DMS53 treated with DMSO at 0.1 percent for 48 hours (cell line): ENCODE measurements at regions not wholly inside any gene's neighbourhood (a gene's known extent, or its start where the extent isn't known, plus 50 kb on each side); places are given as distances from the start of the nearest gene placed in this dataset.

ENCODE experiments used
- DNase-seq: peaks from one replicate; lab custom pipeline; 2025; ENCODE audit not compliant: unreplicated experiment; lab: John Stamatoyannopoulos, UW

DNA sequence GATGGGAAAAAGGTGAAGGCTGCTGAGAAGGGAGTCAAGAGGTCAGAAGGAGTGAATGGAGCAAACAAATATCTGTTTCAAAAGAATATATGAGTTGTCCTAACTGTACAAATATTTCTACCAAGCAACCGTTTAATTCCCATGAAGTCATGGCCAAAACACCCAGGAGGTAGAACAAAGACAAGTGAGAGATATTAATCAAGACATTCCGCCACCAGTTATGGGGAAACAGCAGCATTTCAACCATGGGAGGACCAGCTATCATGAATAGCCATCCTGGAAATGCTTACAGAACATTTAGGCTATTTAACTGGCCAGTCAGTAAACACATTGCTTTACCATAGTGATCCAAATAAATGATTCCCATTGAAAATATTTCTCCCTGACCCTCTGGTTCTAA, 396.3 kb downstream of the IRS1 start:
- no peak for DNase-seq

DNA sequence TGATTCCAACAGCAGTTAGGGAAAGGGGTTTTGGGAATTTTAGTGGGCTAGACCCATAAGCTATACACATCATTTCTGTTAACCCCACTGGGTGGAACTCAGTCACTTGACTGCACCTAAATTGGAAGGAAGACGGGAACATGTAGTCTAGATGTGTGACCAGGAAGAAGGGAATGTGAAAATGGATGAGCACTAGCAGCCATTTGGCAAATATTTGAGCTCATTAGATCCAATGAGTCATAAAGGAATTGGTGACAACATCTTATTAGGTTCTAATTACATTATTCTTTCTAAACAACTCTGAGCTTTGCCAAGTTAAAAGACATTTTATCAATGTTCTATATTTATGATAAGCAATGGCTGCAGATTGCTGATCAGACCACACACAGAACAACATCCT, 400.6 kb downstream of the IRS1 start:
- no peak for DNase-seq

DNA sequence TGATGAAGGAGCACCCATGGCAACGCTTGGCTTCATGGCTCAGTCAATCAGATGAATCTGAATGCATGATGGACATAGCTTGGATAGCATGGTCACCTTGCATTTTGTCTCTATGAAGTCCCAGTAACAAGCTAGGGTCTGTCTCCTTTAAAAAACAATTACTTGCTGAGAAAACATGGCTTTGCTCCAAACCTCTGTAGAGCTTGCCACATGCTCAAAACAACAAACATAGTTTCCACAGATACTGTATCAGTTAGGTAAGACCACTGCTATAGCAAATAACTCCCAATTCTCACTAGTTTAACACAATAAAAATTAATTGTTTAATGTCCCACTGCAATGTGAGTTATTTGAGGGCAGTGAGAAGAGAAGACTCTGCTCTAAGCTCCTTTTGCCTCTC, 401.0 kb downstream of the IRS1 start:
- DNase-seq: no peak

DNA sequence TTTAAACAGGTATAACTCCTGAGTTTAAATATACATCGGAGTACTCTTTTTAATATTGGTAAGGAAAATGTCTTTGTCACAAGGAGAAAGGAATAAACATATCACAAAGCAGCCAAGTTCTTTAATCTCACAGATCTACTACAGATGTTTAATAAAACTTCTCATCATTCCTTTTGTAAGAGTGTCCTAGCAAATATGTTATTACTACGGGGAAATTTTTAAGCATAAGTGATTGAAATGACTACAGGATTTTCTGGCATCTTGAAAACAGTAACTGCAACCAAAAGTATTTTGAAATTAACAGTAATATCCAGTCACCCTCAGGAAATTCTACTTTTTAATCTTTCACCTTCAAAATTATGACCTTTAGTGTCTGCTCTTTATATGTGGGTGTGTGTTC, 403.1 kb downstream of the IRS1 start:
- DNase-seq: no peak

DNA sequence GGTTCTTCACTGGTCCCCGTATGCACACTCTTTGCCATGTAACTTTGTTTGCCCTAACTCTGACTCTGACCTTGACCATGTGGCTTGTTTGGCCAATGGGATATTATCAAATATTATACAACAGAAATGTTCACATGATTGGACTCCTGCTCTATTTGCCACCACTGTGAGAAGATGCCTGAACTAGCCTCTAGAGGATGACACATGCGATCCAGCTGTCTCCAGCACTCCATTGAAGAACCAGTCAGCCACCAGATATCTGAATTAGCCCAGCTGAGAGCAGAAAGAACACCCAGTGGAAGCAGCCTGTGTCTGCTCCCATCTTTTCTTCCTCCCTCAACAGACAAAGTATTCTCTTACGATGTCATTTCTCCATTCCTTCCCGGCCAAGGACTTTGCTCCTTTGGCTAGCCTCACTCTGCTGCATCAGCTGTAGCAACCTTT, 412.1 kb downstream of the IRS1 start:
- no peak for DNase-seq

DNA sequence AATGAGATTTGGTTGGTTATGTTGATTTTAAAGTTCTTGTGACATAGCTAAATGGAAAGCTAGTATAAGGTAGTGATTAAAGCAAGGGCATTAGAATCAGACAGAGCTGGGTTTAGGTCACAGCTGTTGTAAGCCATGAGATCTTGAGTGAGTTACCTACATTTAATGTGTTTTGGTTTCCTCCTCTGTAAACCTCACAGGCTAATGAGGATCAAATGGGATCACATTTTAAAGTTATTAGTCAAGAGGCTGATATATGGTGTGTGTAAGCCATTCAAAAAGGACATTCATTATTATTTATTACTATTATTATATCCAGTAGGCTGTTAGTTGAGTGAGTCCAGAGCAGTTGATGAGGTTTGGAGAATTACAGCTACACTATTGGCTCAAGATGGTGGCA, 416.2 kb downstream of the IRS1 start:
- no peak for DNase-seq

DNA sequence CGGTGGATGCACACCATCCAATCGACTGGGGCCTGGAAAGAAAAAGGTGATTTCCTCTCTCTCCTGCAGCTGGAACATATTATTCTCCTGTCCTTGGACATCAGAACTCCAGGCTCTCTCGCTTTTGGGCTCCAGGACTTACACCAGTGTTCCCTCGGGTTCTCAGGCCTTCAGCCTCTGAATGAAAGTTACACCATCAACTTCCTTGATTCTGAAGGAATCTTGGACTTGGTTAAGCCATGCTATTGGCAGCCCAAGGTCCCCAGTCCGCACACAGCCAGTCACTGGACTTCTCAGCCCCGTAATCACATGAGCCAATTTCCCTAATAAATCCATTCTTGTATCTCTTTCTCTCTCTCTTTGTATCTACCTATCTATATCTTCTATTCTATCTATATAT, 418.9 kb downstream of the IRS1 start:
- no peak for DNase-seq

DNA sequence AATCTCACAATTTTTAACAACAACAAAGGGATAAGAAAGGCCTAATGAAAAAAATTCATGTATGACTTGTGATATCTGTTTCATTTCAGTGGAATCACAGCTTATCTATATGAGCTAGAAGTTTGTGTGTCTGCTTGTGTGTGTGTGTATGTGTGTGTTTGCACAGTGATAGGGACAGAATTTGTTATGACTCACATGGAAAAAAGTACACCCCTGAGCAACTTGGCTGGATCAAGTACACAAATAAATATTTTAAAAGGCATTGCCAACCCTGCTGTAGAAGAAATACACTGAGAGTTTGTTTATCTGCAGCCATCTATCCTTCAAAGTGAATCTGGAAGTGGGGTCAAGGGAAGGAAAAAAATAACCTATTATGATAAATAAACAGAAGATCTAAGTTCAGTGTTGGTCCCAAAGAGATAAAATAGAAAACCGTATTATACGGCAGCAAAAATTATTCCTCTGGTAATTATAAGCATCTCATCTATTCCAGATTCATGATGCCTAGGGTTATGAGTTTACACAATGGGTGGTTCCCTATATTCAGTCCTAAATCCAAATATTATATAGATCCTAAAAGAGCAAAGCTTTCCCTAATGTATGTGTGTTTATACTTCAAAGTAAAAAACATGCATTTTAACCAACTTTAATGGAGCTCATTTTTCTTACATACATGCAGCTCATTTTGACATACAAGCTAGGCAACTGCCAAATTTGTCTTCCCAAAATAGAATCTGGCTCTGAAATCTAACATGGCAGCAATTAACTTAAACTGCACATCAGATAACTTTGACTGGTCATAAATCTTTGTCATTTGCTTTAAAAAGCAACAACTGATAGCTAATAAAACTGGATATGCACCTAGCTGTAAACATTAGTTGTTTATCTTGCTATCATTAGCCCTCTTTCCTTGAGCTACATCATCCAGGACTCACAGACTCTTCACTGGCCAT, 420.6 kb downstream of the IRS1 start:
- DNase-seq: no peak

DNA sequence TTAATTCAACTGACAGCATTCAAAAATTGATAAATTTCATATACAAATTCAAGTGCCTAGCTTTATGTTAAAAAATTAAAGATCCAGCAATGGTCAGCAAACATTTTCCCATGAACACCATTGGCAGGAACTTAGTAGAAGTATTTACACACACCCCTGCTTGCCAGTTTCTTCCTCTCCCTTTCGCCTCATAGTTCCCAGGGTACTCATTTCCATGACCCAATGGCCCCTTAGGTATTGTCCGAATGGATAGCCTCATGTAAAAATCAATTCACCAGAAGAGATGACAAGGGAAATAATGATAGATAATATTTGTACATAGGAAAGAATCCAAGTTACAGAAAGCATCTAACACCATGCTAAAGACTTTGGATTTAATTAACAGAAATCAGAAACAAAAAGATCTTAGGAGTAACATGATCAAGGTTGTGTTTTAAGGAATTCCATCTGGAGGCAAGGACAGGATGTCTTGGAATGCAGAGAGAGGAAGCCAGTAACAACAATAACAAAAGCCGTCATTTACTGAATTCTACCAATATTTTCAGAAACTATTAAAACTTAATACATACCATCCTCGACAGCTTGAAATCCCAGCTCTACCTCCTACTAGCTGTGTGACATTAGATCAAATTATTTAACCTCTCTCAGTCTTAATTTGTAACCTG, 423.0 kb downstream of the IRS1 start:
- no peak for DNase-seq

DNA sequence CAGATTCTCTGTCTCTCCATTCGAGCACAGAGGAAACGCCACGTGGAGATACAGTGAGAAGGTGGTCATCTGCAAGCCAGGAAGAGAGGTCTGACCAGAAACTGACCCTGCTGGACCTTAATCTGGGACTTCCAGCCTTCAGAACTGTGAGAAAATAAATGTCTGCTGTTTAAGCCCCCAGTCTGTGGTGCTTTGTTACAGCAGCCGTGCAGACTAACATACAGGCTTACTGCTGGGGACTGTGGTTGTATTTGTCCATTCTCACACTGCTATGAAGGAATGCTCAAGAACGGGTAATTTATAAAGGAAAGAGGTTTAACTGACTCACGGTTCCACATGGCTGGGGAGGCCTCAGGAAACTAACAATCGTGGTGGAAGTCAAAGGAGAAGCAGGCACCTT, 432.7 kb downstream of the IRS1 start:
- DNase-seq: no peak

DNA sequence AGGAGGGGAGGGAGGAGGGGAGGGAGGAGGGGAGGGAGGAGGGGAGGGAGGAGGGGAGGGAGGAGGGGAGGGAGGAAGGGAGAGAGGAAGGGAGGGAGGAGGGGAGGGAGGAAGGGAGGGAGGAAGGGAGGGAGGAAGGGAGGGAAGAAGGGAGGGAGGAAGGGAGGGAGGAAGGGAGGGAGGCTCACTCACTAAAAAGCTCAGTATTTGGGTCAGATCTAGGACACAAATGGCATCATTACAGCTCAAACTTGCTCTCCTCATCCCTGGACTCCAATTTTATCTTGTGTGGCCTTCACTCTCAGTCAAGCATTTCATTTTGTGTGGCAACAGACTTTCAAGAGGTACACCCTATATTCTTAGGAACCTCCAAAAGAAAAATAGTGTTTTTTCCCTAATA, 435.4 kb downstream of the IRS1 start:
- DNase-seq: no peak

DNA sequence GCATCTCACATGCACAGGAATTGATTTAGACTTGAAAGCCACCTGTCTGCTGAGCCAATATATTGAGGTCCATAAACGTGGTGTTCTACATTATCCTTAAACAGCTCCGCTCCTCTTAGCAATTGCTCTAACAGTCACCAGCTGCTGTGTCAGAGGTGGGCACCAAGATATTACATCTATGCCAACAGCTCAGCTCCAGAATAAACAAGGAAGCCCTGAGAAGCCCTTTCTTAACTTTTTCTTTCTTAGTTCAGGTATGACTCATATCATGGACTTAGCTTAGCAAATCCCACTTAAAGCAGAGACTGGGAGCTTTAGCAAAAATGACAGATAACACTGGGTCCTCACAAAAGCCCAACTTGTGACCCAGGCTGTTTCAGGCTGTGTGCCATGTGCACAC, 436.6 kb downstream of the IRS1 start:
- no peak for DNase-seq

DNA sequence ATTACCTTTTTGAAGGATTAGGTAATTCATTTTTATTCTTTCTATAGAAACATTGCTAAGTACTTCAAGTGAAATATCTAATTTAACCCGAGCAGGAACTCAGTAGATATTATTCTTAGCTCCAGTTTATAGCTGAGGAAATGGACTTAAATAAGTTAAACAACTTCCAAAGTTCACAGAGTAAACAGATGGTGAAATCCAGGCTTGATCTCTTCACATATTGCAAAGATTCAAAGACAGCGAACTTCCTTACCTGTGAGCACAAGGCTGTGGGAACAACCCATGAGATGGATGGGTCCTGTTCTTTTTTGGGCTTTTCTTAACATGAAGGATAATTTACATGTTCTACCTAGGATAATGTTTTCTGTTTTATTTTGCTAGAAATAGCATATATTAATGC, 439.0 kb downstream of the IRS1 start:
- DNase-seq: no peak

DNA sequence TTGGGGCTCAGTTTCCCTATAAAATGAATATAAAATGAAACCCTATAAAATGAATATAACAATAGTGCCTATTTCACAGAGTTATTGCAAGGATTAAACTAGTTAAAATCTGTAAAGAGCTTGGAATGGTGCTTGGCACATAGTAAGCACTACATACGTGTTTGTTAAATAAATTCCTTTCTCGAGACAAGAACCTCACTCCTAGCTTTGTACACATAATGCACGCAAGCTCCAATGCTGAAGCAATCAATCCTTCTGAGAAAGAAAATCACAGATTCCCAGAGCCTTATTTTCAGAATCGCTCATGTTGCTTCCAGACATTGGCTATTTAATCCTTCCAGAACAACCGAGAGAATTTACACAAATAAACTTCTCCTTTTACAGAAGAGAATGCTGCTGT, 440.9 kb downstream of the IRS1 start:
- no peak for DNase-seq

DNA sequence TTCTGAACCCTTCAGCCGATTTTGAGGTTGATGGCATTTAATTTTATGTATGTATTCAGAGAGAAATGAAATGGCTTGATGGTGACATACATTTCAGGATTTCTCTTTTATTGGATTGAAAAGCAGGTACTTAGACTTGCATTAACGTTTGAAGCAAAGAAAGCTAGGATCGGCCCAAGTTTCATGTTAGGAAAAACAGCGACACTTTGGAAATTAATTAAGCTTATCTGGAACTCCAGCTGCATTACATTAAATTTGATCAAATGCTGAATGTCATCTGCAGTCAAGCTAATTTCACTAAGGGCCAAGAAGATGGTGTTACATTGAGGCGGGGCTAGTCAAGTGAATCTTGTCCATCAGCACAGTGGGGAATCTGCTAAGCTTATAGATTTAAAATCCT, 441.8 kb downstream of the IRS1 start:
- DNase-seq: no peak

DNA sequence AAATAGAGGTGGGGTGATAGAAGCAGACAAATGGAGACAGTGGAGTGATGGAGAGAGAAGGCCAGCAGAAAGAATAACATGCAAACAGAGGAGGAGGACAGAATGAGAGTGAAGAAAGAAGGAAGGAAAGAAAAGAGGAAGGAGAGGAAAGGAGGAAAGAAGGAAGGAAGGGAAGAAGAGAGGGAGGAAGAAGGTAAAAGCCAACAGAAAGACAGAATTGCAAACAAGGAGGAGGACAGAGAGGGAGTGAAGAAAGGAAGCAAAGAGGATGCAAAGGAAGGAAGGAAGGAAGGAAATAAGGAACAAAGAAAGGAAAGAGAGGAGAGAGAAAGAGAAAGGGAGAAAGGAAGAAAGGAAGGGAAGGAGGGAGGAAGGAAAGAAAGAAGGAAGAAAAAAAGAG, 444.0 kb downstream of the IRS1 start:
- no peak for DNase-seq

DNA sequence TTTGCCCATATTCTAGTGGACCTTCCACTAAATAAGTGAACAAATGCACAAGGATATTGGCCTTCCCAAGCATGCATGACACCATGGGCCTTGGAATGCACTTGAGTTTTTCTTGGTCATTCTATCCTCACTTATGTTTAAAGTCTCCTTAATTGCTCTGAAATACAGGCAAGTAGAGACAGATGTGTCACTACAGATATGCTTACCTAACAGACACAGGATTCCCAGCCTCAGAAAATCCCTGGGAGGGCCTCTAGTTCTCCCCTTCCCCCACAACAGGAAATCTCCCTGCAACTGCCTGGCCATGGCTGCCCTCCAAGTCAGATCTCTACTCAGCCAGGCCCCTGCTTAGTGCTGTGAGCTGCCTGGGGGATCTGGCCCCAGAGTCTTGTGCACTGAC, 445.2 kb downstream of the IRS1 start:
- DNase-seq: no peak

DNA sequence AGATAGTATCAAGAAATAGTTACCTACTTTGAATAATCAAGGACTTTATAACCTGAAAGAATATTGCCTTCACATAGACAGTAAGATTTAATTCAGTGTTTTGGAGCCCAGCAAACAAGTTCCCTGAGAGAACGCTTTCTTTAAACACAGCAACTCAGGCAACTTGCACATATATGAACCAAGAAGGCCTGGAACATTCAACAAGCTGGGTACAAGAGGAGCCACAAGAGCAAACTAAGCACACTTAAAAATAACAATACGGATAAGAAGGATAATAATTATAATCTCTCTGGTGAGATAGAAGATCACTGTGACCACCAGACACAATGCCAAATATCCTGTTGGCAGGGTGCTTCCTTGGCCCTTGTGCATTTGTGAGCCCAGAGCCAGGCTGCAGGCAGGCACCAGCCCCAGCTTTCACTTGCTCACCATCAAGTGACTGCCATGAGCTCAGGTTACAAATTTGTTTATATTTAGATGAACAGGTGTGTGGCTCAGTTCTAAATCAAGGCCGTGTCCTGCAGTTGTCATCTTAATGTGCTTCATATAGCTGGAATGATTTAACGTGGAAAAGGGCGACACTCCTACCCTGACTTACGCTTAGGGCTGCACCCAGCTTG, 446.6 kb downstream of the IRS1 start:
- DNase-seq: no peak

DNA sequence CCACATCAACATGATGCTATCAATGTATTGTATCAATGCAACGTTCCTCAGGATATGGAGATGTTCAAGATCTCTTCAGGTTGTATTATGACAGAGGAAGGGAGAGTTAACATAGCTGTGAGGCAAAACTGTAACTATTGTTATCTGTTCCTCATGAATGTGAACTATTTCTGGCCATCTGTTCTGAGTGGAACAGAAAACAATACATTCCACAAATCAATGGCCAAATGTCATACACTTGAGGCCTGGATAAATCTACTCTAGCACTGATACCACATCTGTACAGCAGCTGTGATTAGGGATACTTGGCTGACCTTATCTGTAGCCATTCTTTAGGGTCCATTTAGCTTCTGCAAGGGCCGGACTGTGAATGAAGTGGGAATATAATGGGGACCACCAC, 447.9 kb downstream of the IRS1 start:
- DNase-seq: no peak

DNA sequence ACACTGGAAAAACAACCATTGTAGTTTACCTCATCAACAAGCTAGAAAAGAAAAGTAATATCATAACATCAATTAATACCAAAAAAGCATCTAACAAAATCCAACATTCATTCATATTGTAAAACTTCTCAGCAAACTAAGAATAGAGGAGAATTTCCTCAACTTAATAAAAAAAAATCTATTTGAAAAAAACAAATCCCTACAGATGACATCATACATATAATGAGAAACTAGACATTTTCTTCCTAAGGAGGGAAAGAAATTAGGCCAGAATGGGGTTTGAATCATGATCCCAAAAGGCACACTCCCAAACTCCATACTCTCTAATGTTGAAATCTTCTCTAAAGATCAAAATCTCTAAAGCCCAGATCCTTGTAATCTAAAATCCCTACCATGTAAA, 460.0 kb downstream of the IRS1 start:
- no peak for DNase-seq

DNA sequence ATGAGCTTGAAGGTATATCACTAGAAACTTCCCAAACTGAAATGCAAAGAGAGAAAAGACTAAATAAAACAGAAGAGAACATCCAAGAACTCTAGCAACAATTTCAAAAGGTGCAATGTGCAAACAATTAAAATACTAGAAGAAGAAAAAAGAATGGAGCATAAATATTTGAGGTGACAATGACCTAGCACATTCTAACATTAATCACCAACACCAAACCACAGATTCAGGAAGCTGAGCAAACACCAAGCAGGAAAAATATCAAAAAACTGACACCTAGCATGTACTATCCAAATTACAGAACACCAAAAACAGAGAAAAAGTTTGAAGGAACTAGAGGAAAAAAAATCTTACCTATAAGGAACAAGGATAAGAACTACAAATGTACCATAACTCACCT, 460.8 kb downstream of the IRS1 start:
- no peak for DNase-seq

DNA sequence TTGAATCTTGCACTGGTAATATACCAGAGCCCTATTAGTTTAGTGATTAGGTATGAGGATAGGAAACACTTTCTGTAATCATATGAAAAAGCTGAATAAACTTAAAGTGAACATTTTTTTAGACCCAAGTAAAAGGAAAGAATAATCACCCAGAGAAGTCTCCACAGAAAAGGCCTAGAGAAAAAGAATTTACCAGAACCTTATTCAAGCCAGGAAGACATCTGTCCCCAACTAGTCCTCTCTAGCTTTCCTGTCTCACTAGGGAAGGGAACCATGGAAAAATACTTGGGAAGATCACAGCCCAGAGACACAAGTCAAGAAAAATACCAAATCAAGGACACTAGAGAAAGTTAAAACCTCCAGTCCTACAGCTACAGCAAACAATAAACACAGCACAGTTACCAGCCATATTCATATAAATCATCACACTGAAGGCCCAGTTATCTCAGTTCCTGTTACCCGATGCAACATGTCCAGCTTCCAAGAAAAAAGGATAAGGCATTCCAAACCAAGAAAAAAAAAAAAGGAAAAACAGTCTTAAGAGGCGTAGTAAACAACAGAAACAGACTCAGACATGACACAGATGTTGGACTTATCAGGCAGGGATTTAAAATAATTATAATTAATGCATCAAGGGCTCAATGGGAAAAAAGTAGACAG, 461.5 kb downstream of the IRS1 start:
- DNase-seq: no peak
